GM10266 (cell line): ENCODE measurements at regions not wholly inside any gene's neighbourhood (a gene's known extent, or its start where the extent isn't known, plus 50 kb on each side); places are given as distances from the start of the nearest gene placed in this dataset.

Experiments used
- DNase-seq: peaks from one replicate; pipeline ENCODE4 v3.0.0; 2012; ENCODE audit errors: extremely low spot score
- TF ChIP-seq, protein P1 (sequence below): IDR thresholded peaks from 2 replicates; pipeline ENCODE4 v1.5.1; 2012; ENCODE audit warnings: mild to moderate bottlenecking, low read depth; ENCODE audit not compliant: control insufficient read depth, insufficient read depth; ENCODE audit errors: missing control alignments

- TF ChIP-seq, protein P1, sequence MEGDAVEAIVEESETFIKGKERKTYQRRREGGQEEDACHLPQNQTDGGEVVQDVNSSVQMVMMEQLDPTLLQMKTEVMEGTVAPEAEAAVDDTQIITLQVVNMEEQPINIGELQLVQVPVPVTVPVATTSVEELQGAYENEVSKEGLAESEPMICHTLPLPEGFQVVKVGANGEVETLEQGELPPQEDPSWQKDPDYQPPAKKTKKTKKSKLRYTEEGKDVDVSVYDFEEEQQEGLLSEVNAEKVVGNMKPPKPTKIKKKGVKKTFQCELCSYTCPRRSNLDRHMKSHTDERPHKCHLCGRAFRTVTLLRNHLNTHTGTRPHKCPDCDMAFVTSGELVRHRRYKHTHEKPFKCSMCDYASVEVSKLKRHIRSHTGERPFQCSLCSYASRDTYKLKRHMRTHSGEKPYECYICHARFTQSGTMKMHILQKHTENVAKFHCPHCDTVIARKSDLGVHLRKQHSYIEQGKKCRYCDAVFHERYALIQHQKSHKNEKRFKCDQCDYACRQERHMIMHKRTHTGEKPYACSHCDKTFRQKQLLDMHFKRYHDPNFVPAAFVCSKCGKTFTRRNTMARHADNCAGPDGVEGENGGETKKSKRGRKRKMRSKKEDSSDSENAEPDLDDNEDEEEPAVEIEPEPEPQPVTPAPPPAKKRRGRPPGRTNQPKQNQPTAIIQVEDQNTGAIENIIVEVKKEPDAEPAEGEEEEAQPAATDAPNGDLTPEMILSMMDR: no peak
- no peak for DNase-seq
Observed at GRCh38 chr2:15780234-15780633, 160.1 kb upstream of the MYCN start.

DNA sequence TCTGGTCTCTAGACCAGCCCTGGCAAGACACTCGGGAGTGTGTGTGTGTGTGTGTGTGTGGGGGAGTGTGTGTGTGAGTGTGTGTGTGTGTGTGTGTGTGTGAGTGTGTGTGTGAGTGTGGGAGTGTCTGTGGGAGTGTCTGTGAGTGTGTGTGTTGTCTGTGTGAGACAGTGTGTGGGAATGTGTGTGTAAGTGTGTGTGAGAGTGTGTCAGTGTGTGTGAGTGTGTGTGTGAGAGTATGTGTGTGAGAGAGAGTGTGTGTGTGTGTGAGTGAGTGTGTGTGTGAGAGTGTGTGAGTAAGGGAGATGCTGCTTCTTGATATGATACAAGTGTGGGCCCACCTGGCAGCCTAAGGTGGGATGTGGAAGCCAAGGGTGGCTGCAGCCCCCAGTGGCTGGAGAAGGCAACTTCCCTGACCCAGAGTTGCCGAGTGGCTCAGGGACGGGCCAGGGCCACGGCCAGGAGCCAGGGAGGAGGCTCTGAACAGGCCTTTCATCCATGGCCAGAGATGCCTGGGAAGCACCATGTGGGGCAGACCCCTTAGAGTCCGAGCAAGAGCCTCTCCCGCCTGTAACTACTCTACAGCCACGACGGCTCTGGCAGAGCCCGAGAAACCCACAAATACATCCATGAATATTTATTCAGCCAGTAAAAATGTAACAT is 159.3 kb upstream of the MYCN start:
- DNase-seq: no peak
- TF ChIP-seq, protein P1: no peak

GRCh38 chr2:15782009-15782751 is 158.2 kb upstream of the MYCN start:
- DNase-seq: no peak
- TF ChIP-seq, protein P1: no peak

GRCh38 chr2:15782769-15783294 is 157.5 kb upstream of the MYCN start:
- TF ChIP-seq, protein P1: no peak
- no peak for DNase-seq

DNA sequence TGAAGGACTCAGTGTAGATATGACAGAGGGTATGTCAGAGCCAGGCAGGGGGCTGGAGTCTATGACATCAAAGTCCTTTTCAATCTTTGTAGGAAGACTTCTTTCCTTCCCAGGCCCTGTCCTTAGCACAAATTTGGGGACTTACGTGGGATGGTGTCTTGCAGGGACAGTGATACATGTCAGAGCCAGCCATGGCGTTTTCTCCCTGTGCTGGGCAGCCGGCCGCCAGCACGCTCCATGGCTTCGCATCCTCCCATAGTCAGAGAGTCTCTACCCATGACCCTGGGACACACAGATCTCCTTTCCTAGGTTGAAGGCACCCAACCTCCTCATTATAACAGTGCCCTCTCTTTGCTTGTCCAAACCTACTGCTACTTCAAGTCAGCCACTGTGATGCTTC is 156.9 kb upstream of the MYCN start:
- DNase-seq: no peak
- TF ChIP-seq, protein P1: no peak

DNA sequence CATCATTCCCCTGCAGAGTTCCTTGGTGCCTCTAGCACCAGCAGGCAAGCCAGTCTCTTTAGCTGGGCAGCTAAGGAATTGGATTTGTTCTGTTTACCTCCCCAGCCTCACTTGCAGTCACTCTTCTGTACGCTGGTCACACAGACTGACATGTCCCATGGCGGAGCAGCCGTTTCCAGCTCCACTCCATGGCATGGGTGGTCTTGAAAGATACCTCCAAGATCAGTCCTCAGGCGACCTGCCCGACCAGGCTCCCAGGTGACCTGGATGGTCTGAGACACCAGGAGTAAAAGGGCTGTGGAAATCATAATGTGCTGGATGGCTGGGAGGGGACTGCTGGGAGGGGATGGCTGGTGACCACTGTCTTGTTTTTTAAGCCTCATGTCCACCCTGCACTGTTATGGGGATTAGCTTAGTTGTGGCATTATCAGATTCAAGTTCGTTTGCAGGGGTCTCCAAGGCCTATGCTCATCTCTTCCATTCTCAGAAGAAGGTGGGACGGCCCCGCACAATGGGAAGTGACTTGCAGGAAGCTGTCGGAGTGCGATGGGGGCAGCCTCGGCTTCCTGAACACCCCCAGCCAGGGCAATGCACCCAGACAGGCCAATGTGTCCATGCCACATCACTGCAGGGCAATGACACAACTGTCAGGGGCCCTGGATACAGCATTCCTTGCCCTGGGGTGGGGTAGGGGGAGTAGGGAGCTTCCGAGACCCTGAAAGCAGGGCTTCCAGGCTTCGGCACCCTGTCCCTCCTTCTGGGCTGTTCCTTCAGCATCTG is 156.1 kb upstream of the MYCN start:
- TF ChIP-seq, protein P1: no peak
- no peak for DNase-seq
